T47D (cell line): ENCODE measurements at regions not wholly inside any gene's neighbourhood (a gene's known extent, or its start where the extent isn't known, plus 50 kb on each side); places are given as distances from the start of the nearest gene placed in this dataset.
"Not testable (repeated sequence)": the region's sequence is repeated elsewhere in the genome, so short reads cannot be mapped to it uniquely, and the experiment has no call there.

Experiments used
- DNase-seq, 2 experiments: peaks; one replicate each; pipeline versions ENCODE4 v3.0.0 to v3.0.0-alpha.2; 2011 to 2012; ENCODE audit warnings: low read depth in 1 of 2, low spot score in 1 of 2
- JUND ChIP-seq: IDR thresholded peaks from 2 replicates; pipeline ENCODE4 v1.6.1; 2012; ENCODE audit warnings: low read depth
- in situ Hi-C: cut with HindIII; loops from 2 replicates; pipeline ENCODE4 v1.10.0; 2016; ENCODE audit warnings: low sequenced_read_pairs, low pct_unique_long_range_greater_than_20kb

DNA sequence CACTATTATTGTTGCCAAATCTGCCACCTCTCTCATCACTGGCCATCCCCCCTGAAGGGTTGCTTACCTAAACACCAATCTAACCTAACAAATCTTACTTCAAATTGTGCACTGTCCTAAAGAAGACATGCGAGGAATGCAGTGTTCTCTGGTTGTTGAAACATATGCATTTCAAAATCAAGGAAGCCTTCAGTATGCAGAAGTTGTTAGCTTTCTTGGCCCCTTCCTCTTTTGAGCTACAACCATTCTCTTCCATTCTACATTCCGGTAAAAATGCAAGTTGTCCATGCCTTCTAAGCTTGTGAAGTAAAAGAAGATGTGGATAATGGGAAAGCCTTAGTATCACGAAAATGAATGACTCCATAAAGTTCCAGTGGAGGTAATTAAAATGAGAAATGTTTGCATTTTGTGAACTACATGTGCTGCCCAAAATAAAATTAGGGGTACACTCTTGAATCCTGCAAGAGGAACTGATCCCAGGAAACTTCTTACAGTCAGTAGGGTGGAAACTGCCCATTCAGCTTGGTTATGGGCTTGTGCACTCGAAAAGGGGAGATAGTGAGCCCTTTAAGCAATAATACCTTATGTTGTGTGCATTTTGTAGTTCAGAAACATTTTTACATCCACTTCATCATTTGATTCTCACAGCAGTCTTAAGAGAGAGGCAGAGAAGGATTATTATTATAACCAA is 77.6 kb upstream of the ADRB2 start:
- no peak for DNase-seq
- TF ChIP-seq JUND, result no peak
- in situ Hi-C loops, result no loop called here

GRCh38 chr5:148750614-148751013 is 75.8 kb upstream of the ADRB2 start:
- in situ Hi-C loops, result no loop called here
- TF ChIP-seq JUND, result no peak
- no peak for DNase-seq

GRCh38 chr5:148751025-148751424 is 75.4 kb upstream of the ADRB2 start:
- in situ Hi-C loops, result no loop called here
- no peak for TF ChIP-seq JUND
- DNase-seq, result no peak

DNA sequence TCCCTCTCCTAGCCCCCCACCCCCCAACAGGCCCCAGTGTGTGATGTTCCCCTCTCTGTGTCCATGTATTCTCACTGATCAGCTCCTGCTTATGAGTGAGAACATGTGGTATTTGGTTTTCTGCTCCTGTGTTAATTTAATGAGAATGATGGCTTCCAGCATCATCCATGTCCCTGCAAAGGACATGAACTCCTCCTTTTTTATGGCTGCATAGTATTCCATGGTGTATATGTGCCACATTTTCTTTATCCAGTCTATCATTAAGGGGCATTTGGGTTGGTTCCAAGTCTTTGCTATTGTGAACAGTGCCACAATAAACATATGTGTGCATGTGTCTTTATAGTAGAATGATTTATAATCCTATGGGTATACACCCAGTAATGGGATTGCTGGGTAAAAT is 74.0 kb upstream of the ADRB2 start:
- in situ Hi-C loops, DNase-seq: not testable (repeated sequence)

GRCh38 chr5:148759101-148759500 is 67.3 kb upstream of the ADRB2 start:
- in situ Hi-C loops, result no loop called here
- no peak for TF ChIP-seq JUND
- no peak for DNase-seq

DNA sequence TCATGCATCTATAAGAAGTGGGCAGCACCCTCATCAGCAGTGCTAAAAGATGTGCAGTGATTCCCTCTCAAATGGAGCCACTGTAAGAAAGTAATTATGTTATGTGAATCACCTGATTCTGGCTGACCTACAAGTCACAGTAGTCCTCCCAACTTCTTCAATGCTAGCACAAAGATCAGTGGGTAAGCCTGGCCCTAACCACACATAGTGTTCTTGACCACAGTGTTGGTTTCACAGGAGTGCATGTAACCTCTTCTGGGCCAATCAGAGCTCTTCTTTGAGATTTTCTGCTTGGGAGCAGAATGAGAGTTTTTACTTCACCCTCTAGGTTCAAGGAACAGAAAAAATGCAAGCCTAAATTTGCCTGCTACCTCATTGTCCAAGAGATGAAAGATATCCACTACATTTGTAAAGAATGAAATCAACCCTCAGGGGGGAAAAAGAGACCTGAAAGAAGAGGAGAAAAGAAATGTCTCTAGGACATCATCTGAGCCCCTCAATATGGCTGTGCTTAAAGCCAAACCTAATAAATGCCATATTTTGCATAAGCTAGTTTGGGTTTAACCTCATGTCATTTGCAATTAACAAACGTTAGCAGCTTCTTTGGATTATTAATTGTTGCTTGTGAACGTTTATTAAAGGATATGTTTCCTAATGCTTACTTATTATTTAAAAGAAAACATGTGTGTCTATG is 65.3 kb upstream of the ADRB2 start:
- DNase-seq, result no peak
- in situ Hi-C loops, result no loop called here
- TF ChIP-seq JUND, result no peak

DNA sequence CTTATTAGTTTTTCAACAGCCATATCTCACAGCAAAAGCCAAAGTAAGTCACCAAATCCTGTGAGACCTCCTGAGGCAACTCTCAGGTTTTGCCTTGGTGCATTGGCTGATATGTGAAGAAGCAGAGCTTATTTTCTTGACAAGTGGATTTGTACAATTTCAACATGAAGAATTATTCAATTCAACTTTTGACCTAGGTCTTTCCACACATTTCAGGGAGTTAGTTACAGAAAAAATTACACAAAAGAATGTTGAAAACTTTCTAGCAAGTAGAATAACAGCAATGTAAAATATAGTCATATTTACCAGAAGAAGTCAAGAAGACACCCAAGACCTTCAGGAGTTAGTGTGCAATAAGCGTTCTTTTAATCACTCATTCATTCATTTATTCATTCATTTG is 62.4 kb upstream of the ADRB2 start:
- no peak for TF ChIP-seq JUND
- in situ Hi-C loops, result no loop called here
- no peak for DNase-seq

DNA sequence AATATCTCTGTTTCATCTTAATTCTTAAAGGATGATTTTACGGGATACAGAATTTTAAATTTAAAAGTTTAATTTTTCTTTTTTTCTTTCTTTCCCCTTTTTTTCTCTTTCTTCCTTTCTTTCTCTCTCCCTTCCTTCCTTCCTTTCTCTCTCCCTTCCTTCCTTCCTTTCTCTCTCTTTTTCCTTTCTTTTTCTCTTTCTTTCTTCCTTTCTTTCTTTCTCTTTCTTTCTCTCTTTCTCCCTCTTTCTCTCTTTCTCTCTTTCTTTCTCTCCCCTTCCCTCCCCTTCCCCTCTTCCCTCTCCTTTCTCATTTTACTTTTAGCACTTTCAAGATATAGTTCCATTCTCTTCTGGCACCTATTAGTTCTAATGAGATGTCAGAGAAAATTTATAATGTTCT is 61.4 kb upstream of the ADRB2 start:
- TF ChIP-seq JUND, result no peak
- in situ Hi-C loops, result no loop called here
- DNase-seq, result no peak

DNA sequence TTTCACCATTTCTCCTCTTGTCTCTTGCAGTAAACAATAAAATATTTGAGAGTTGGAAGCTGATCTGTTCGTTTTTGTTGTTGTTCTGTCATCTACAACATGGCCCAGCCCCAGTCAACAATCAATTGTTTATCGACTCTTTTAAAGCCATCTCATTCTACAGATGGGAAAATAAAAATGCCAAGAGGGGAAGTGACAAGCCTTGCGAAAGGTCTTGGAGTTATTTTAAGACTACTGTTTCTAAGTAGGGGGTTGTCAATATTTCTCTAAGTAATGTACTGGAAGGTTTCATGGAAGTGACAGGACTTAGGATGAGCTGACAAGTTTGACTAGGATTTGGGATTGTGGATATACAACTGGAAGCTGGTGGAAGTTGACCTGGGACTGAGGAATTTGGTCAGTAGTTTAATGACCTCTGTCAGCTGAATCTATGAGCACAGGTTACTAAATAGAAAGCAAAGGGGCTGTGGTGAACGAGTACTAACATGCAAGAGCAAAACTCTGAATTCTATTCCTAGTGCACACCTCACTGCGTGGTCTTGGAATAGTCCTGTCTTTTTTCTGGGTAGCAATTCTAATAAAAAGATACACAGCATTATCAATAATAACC is 57.5 kb upstream of the ADRB2 start:
- no peak for TF ChIP-seq JUND
- DNase-seq, result no peak
- in situ Hi-C loops, result no loop called here

DNA sequence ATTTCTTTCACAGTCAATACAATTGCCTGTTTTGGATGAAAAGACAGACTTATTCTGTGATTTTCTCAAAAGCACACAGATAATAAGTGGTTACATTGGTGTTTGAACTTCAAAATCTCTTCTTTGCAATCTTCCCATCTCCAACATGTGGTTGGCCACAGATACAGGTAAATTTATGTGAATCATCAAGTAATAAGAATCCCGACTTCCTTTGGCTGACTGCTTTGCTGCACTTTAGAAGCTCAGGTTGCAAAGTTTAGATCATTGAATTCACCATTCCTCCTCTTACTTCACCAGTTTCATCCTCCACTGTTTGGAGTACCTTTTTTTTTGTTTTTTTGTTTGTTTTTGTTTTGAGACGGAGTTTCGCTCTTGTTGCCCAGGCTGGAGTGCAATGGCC is 56.5 kb upstream of the ADRB2 start:
- DNase-seq, result no peak
- in situ Hi-C loops, result no loop called here
- no peak for TF ChIP-seq JUND

DNA sequence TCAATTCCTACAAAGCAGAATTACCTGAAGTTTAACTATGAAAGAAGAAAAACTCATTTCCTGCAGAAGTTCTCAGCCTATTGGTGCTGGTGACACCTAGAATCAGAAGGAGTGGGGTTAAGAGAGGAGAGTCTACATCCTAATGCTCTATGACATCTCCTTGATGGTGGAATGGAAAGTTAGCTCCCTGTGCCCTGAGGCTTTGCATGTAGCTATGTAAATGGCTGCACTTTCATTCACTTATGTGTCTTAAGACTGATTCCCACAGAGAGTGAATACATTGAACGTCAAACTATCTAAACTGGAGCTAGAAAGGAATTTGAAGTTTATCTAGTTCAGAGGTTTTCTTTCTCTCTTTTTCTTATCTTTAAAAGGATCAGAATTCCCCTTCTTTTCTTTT is 52.1 kb upstream of the ADRB2 start:
- in situ Hi-C loops, result no loop called here
- TF ChIP-seq JUND, result no peak
- no peak for DNase-seq

- no peak for TF ChIP-seq JUND
- in situ Hi-C loops, result no loop called here
- DNase-seq, result no peak
These were observed 50.1 kb upstream of the ADRB2 start for GRCh38 chr5:148776261-148776660.
